Neuronal stem cell (in vitro differentiated cells): ENCODE measurements at regions not wholly inside any gene's neighbourhood (a gene's known extent, or its start where the extent isn't known, plus 50 kb on each side); places are given as distances from the start of the nearest gene placed in this dataset.

Experiments used
- DNase-seq: peaks from one replicate; pipeline ENCODE4 v3.0.0-alpha.2; 2013; ENCODE audit warnings: low spot score
- H2AFZ ChIP-seq: one replicate; pipeline ENCODE4 v1.6.1; 2013; ENCODE audit warnings: mild to moderate bottlenecking, low read length, inconsistent platforms
- H2AK5ac ChIP-seq: 2 replicates; pipeline ENCODE4 v1.6.1; 2013; ENCODE audit warnings: low read depth, mild to moderate bottlenecking, inconsistent platforms, low read length, moderate library complexity, mixed read lengths
- H2BK120ac ChIP-seq: 2 replicates; pipeline ENCODE4 v1.6.1; 2013; ENCODE audit warnings: low read depth, mild to moderate bottlenecking, inconsistent platforms, low read length, moderate library complexity, mixed read lengths
- H2BK12ac ChIP-seq: one replicate; pipeline ENCODE4 v1.6.1; 2013; ENCODE audit warnings: low read length, inconsistent platforms
- H2BK15ac ChIP-seq: 2 replicates; pipeline ENCODE4 v1.6.1; 2013; ENCODE audit warnings: mild to moderate bottlenecking, low read length, inconsistent platforms, mixed read lengths
- H2BK5ac ChIP-seq: one replicate; pipeline ENCODE4 v1.6.1; 2013; ENCODE audit warnings: inconsistent platforms, mild to moderate bottlenecking, low read length, moderate library complexity
- H3K14ac ChIP-seq: one replicate; pipeline ENCODE4 v1.6.1; 2013; ENCODE audit warnings: low read length, inconsistent platforms
- H3K18ac ChIP-seq: 2 replicates; pipeline ENCODE4 v1.6.1; 2013; ENCODE audit warnings: low read length, inconsistent platforms
- H3K23ac ChIP-seq: 2 replicates; pipeline ENCODE4 v1.6.1; 2013; ENCODE audit warnings: low read depth, mild to moderate bottlenecking, mixed read lengths, low read length, inconsistent platforms; ENCODE audit not compliant: poor library complexity
- H3K27ac ChIP-seq: replicated peaks from 3 replicates; pipeline ENCODE4 v1.5.1; 2013; ENCODE audit warnings: low read length, inconsistent platforms
- H3K27me3 ChIP-seq, 3 experiments: 2 replicates each; pipeline ENCODE4 v1.6.1; 2013; ENCODE audit warnings: low read length in 3 of 3, mild to moderate bottlenecking in 2 of 3, inconsistent platforms in 1 of 3, low read depth in 1 of 3, mixed read lengths in 1 of 3, moderate library complexity in 1 of 3; ENCODE audit not compliant: control insufficient read depth in 3 of 3, insufficient read depth in 3 of 3
- H3K36me3 ChIP-seq, 2 donors: replicated peaks in 1 of 2; 2 replicates each; pipeline ENCODE4 v1.6.1; 2013; ENCODE audit warnings: low read length in 2 of 2; ENCODE audit not compliant: control insufficient read depth in 2 of 2, insufficient read depth in 2 of 2
- H3K4ac ChIP-seq: 2 replicates; pipeline ENCODE4 v1.6.1; 2013; ENCODE audit warnings: inconsistent platforms, mild to moderate bottlenecking, low read length, moderate library complexity
- H3K4me1 ChIP-seq, 2 donors: 1 replicate in 1 of 2; 2 replicates in 1 of 2; pipeline ENCODE4 v1.6.1; 2013; ENCODE audit warnings: low read length in 2 of 2, low read depth in 1 of 2; ENCODE audit not compliant: control insufficient read depth in 2 of 2, insufficient read depth in 1 of 2
- H3K4me2 ChIP-seq: one replicate; pipeline ENCODE4 v1.6.1; 2013; ENCODE audit warnings: mild to moderate bottlenecking, low read length, inconsistent platforms; ENCODE audit not compliant: insufficient read depth, poor library complexity, severe bottlenecking
- H3K4me3 ChIP-seq, 2 donors: 2 replicates each; pipeline ENCODE4 v1.5.1; 2013; ENCODE audit warnings: low read length in 2 of 2, mild to moderate bottlenecking in 2 of 2, inconsistent platforms in 1 of 2, moderate library complexity in 1 of 2
- H3K79me1 ChIP-seq: one replicate; pipeline ENCODE4 v1.6.1; 2013; ENCODE audit warnings: low read depth, mild to moderate bottlenecking, inconsistent platforms, low read length, moderate library complexity
- H3K9ac ChIP-seq: one replicate; pipeline ENCODE4 v1.6.1; 2013; ENCODE audit warnings: mild to moderate bottlenecking, low read depth, low read length, inconsistent platforms; ENCODE audit not compliant: poor library complexity
- H3K9me3 ChIP-seq, 2 donors: replicated peaks in 1 of 2; 2 replicates each; pipeline versions ENCODE3 to v1.6.1; 2013; ENCODE audit warnings: low read length in 2 of 2, mild to moderate bottlenecking in 2 of 2, inconsistent platforms in 1 of 2, low read depth in 1 of 2, mixed read lengths in 1 of 2, moderate library complexity in 1 of 2; ENCODE audit not compliant: control insufficient read depth in 2 of 2, insufficient read depth in 1 of 2
- H4K8ac ChIP-seq: one replicate; pipeline ENCODE4 v1.6.1; 2013; ENCODE audit warnings: low read depth, mild to moderate bottlenecking, inconsistent platforms, low read length, moderate library complexity
- H4K91ac ChIP-seq: one replicate; pipeline ENCODE4 v1.6.1; 2013; ENCODE audit warnings: low read length, low read depth, mild to moderate bottlenecking, inconsistent platforms; ENCODE audit not compliant: poor library complexity
- WGBS, 2 donors: extraction: QIAGEN DNeasy Blood & Tissue Kit; methylation state at CpG; one replicate each; pipeline ENCODE4 v1.1.7; 2013; ENCODE audit warnings: missing lambda C conversion rate in 2 of 2, mixed read lengths in 1 of 2; ENCODE audit not compliant: insufficient read length in 2 of 2, insufficient replicate concordance in 1 of 2; ENCODE audit errors: extremely low coverage in 2 of 2; 5-methylcytosine and 5-hydroxymethylcytosine counted together

DNA sequence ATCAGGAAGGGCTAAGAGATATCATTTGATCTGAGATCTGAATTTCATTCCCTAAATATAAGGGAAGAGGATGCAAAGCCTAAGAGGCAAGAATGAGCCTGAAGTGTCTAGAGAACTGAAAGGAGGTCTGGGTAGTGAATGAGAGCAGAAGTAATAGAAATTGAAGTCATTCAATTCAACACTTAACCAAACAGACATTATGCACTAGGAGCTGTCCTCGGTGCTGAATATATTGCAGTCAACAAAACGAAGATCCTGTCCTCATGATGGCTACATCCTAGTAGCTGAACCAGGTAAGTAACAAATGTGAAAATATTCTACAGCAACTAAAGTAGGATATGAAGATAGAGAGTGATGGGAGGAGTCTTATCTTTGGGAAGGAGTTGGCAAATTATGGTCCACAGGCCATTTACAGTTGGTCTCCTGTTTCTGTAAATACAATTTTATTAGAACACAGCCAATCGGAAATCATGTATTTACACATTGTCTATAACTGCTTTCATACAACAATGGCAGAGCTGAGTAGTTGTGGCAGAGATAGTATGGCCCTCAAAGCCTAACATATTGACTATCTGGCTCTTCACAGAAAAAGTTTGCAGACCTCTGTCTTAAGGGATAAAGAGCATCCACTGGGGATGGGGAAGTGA, 192.9 kb upstream of the CADPS start:
- no peaks in the 10 kb centered on the region for H3K4me1 ChIP-seq
- H2BK15ac ChIP-seq: no peak overlapping the region
- no peak overlapping the region for H2AFZ ChIP-seq
- H3K27me3 ChIP-seq: no peaks in the 10 kb centered on the region
- no peak overlapping the region for H2AK5ac ChIP-seq
- no peaks in the 10 kb centered on the region for H3K36me3 ChIP-seq
- no peak overlapping the region for H3K4me3 ChIP-seq
- H2BK5ac ChIP-seq: no peak overlapping the region
- no peaks in the 10 kb centered on the region for H3K79me1 ChIP-seq
- no peak overlapping the region for H3K9ac ChIP-seq
- H2BK120ac ChIP-seq: no peak overlapping the region
- no peak overlapping the region for H3K14ac ChIP-seq
- WGBS, 2 donors: no CpG with 5 or more reads among the region's 3 CpGs
- no peak overlapping the region for H3K27ac ChIP-seq
- H3K9me3 ChIP-seq: no peaks in the 10 kb centered on the region
- no peak overlapping the region for H2BK12ac ChIP-seq
- peak; percentile 72 for DNase-seq
- no peak overlapping the region for H3K4ac ChIP-seq
- H3K23ac ChIP-seq: no peak overlapping the region
- no peak overlapping the region for H3K18ac ChIP-seq
- H4K8ac ChIP-seq: no peak overlapping the region
- H3K4me2 ChIP-seq: no peak overlapping the region
- H4K91ac ChIP-seq: no peak overlapping the region

GRCh38 chr3:63069806-63070475, 194.7 kb upstream of the CADPS start:
- Histone ChIP-seq H3K9ac (no peak overlapping the region), H3K27ac (no peak overlapping the region), H3K9me3 (no peaks in the 10 kb centered on the region), H4K91ac (no peak overlapping the region), H3K27me3 (no peaks in the 10 kb centered on the region), H3K4me2 (no peak overlapping the region), H3K36me3 (no peaks in the 10 kb centered on the region), H3K23ac (no peak overlapping the region), H2AK5ac (no peak overlapping the region), H3K4ac (no peak overlapping the region), H3K4me3 (no peak overlapping the region), H3K18ac (no peak overlapping the region), H4K8ac (no peak overlapping the region), H2BK5ac (no peak overlapping the region), H3K4me1 (no peaks in the 10 kb centered on the region), H2BK120ac (no peak overlapping the region), H3K14ac (no peak overlapping the region), H3K79me1 (no peaks in the 10 kb centered on the region), H2BK12ac (no peak overlapping the region), H2BK15ac (no peak overlapping the region), H2AFZ (no peak overlapping the region)
- no peak for DNase-seq
- no CpG with 5 or more reads among the region's 3 CpGs for WGBS, 2 donors

DNA sequence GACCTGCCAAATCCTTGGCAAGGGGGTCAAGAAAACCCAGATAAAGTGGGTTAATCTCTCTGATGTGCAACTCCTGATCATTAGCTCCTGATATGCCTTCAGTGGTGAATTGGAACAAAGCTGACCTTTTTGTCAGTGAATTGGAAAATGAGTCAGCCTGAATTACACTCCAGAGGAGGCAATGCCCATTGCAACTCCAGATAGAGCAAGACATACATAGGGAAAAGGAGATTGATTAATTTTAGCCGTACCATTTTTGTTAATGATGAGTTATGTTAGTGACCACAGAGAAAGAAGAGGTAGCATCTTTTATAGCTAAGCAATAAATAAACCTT, 195.2 kb upstream of the CADPS start:
- Histone ChIP-seq H2AK5ac (no peak overlapping the region), H3K4me2 (no peak overlapping the region), H3K79me1 (no peaks in the 10 kb centered on the region), H3K23ac (no peak overlapping the region), H3K4me1 (no peaks in the 10 kb centered on the region), H2BK5ac (no peak overlapping the region), H3K18ac (no peak overlapping the region), H3K4ac (no peak overlapping the region), H2AFZ (no peak overlapping the region), H3K27ac (no peak overlapping the region), H2BK12ac (no peak overlapping the region), H4K91ac (no peak overlapping the region), H3K27me3 (no peaks in the 10 kb centered on the region), H3K9me3 (no peaks in the 10 kb centered on the region), H3K4me3 (no peak overlapping the region), H3K9ac (no peak overlapping the region), H4K8ac (no peak overlapping the region), H2BK120ac (no peak overlapping the region), H3K36me3 (no peaks in the 10 kb centered on the region), H3K14ac (no peak overlapping the region), H2BK15ac (no peak overlapping the region)
- no peak for DNase-seq
- WGBS, 2 donors: no CpG with 5 or more reads among the region's 1 CpG

DNA sequence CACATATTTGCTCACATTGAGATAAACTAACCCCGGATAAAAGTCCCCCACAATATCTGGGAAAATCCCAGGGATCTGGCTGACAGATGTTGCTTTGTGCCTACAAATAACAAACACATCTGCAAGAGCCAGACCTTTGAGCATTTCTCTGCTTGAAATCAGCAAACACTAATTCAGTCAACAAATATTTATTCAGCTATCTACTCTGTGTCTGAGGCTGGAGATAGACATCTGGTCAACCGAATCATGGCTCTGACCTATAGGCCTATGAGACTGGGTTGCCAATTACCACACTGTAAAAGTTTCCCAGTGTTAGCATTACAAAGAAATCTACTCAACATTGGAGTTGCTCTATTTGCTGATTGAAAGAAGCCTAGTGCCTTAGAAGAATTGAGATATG, 201.1 kb upstream of the CADPS start:
- Histone ChIP-seq H2BK120ac (no peak overlapping the region), H4K91ac (no peak overlapping the region), H3K9ac (no peak overlapping the region), H2BK12ac (no peak overlapping the region), H3K9me3 (no peaks in the 10 kb centered on the region), H2BK15ac (no peak overlapping the region), H3K23ac (no peak overlapping the region), H3K36me3 (no peaks in the 10 kb centered on the region), H2AFZ (no peak overlapping the region), H3K27ac (no peak overlapping the region), H2AK5ac (no peak overlapping the region), H3K4me3 (no peak overlapping the region), H3K18ac (no peak overlapping the region), H2BK5ac (no peak overlapping the region), H3K4me2 (no peak overlapping the region), H3K14ac (no peak overlapping the region), H4K8ac (no peak overlapping the region), H3K4me1 (no peaks in the 10 kb centered on the region), H3K79me1 (no peaks in the 10 kb centered on the region), H3K27me3 (no peaks in the 10 kb centered on the region), H3K4ac (no peak overlapping the region)
- no peak for DNase-seq
- no CpG with 5 or more reads among the region's 2 CpGs for WGBS, 2 donors
